ENCODE measurements at regions not wholly inside any gene's neighbourhood (a gene's known extent, or its start where the extent isn't known, plus 50 kb on each side); places are given as distances from the start of the nearest gene placed in this dataset.

DNA sequence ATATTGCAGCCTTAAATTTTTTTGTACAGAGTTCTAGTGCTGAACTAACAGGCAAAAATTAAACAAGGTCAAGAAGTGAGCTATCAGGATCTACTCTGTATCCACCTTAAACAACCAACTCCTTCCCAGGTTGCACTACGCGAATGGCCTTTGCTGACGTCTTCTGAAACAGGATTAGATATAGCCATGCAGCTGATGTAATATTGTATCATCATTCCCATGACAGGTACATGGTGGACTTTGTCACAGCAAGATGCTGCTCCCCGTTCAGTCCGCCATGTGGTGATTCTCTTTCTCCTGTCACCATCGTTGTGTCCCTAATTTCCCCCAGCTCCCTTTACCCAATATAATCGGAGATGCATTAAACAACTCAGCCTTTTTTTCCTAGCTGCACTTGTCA is 328.9 kb downstream of the DEPDC1B start:
- H3K27me3 ChIP-seq (ENCODE audit: control insufficient read depth in 2 of 2, insufficient read depth in 2 of 2, low read length in 2 of 2): no peaks in the 10 kb centered on the region
- H3K9me3 ChIP-seq (ENCODE audit: control insufficient read depth in 2 of 3, low read length in 3 of 3): no peaks in the 10 kb centered on the region
- DNase-seq: no peak
- Mint-ChIP-seq H3K27me3 (no peaks in the 10 kb centered on the region), H3K4me3 (no peak overlapping the region), H3K27ac (no peak overlapping the region), H3K9me3 (peaks cover 0 to 19% (median 0%) of the 10 kb centered on the region in 11 donors), H3K4me1 (no peaks in the 10 kb centered on the region), H3K36me3 (no peaks in the 10 kb centered on the region)
- ChIA-PET CTCF (no interaction called here), POLR2A (no interaction called here)
- ATAC-seq: no peak
- no peaks in the 10 kb centered on the region for H3K36me3 ChIP-seq (ENCODE audit: control insufficient read depth in 2 of 3, insufficient read depth in 3 of 3, low read length in 3 of 3)
- intact Hi-C loops (cut with micrococcal nuclease): no loop called here
- H3K4me1 ChIP-seq (ENCODE audit: control insufficient read depth in 2 of 2, insufficient read depth in 2 of 2, low read length in 2 of 2): no peaks in the 10 kb centered on the region
- no peak overlapping the region for H3K4me3 ChIP-seq (ENCODE audit: low read length)
- H3K27ac ChIP-seq (ENCODE audit: low read depth, low read length): no peak overlapping the region

DNA sequence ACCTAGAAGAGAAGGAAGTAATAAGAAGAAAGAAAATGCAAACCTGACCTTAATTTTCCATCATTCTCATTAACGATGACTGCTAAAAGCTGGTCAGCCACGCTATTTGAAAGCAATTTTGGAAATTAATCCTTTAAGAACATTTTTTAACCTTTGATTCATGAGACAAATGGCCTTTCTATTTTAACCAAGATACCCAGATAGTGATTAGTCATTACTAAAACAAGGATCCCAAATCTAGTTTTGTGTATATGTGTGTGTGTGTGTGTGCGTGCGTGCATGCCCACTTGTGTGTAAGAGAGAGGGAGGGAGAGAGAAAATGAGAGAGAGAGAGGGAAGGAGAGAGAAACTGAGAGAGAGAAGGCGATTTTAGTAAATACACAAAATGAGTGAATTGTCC is 329.5 kb downstream of the DEPDC1B start:
- ChIA-PET CTCF (no interaction called here), POLR2A (no interaction called here)
- H3K4me3 ChIP-seq (ENCODE audit: low read length): no peak overlapping the region
- Mint-ChIP-seq H3K9me3 (peaks cover 0 to 19% (median 0%) of the 10 kb centered on the region in 11 donors), H3K36me3 (no peaks in the 10 kb centered on the region), H3K27ac (no peak overlapping the region), H3K4me3 (no peak overlapping the region), H3K27me3 (no peaks in the 10 kb centered on the region), H3K4me1 (no peaks in the 10 kb centered on the region)
- H3K9me3 ChIP-seq (ENCODE audit: control insufficient read depth in 2 of 3, low read length in 3 of 3): no peaks in the 10 kb centered on the region
- ATAC-seq: no peak
- intact Hi-C loops (cut with micrococcal nuclease): no loop called here
- no peaks in the 10 kb centered on the region for H3K27me3 ChIP-seq (ENCODE audit: control insufficient read depth in 2 of 2, insufficient read depth in 2 of 2, low read length in 2 of 2)
- no peak for DNase-seq
- no peaks in the 10 kb centered on the region for H3K36me3 ChIP-seq (ENCODE audit: control insufficient read depth in 2 of 3, insufficient read depth in 3 of 3, low read length in 3 of 3)
- H3K4me1 ChIP-seq (ENCODE audit: control insufficient read depth in 2 of 2, insufficient read depth in 2 of 2, low read length in 2 of 2): no peaks in the 10 kb centered on the region
- H3K27ac ChIP-seq (ENCODE audit: low read depth, low read length): no peak overlapping the region

DNA sequence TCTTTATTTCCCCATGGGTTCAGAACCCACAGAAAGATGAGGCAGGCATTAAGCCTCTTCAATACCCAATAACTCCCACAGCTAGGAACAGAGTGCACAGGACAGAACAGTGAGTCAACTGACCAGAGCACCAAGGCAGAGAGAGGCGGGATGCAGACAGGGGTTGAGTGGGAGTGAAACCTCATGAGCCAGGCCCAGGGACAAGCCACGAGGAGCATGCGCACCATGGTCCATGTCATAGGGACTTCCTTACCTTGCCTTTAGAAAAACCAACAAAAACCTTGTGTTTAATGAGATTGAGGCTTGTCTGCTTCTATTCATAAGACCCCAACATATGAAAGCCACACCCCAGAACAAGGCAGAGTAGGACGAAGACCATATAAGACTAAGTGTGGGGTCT is 330.6 kb downstream of the DEPDC1B start:
- Histone ChIP-seq H3K27ac (ENCODE audit: low read depth, low read length) (no peak overlapping the region), H3K9me3 (ENCODE audit: control insufficient read depth in 2 of 3, low read length in 3 of 3) (no peaks in the 10 kb centered on the region), H3K4me1 (ENCODE audit: control insufficient read depth in 2 of 2, insufficient read depth in 2 of 2, low read length in 2 of 2) (no peaks in the 10 kb centered on the region), H3K27me3 (ENCODE audit: control insufficient read depth in 2 of 2, insufficient read depth in 2 of 2, low read length in 2 of 2) (no peaks in the 10 kb centered on the region), H3K36me3 (ENCODE audit: control insufficient read depth in 2 of 3, insufficient read depth in 3 of 3, low read length in 3 of 3) (no peaks in the 10 kb centered on the region), H3K4me3 (ENCODE audit: low read length) (no peak overlapping the region)
- H3K36me3 Mint-ChIP-seq: no peaks in the 10 kb centered on the region
- no peak overlapping the region for H3K27ac Mint-ChIP-seq
- no peak for ATAC-seq
- intact Hi-C loops (cut with micrococcal nuclease): no loop called here
- CTCF ChIA-PET: no interaction called here
- no peaks in the 10 kb centered on the region for H3K27me3 Mint-ChIP-seq
- DNase-seq: no peak
- POLR2A ChIA-PET: interaction anchor here (0.5 kb wide), 1 partner anchor 455 kb away, joined by 3 read pairs; no protein-coding TSS in a partner anchor
- H3K4me3 Mint-ChIP-seq: no peak overlapping the region
- peaks cover 0 to 19% (median 0%) of the 10 kb centered on the region in 11 donors for H3K9me3 Mint-ChIP-seq
- no peaks in the 10 kb centered on the region for H3K4me1 Mint-ChIP-seq

DNA sequence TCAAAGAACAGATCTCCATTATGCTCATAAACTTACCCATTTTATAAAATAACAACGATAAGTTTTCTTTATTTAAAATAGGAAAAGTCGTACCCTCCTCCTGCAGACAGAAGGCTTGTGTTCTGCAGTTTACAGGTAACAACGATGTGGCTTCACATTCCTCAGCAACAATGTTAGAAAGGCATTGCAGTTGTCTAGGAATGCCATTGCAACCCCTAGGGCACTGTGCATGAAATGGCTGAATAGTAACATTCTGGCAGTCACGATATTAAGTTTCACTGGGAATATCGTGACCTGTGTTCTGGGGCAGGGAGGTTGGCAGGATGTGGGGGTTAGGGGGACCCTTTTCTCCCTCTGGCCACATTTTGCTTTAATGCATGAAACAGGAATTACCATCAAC is 331.9 kb downstream of the DEPDC1B start:
- DNase-seq (no peak), ATAC-seq (no peak)
- no peak overlapping the region for H3K4me3 Mint-ChIP-seq
- Histone ChIP-seq H3K36me3 (ENCODE audit: control insufficient read depth in 2 of 3, insufficient read depth in 3 of 3, low read length in 3 of 3) (no peaks in the 10 kb centered on the region), H3K4me1 (ENCODE audit: control insufficient read depth in 2 of 2, insufficient read depth in 2 of 2, low read length in 2 of 2) (no peaks in the 10 kb centered on the region), H3K9me3 (ENCODE audit: control insufficient read depth in 2 of 3, low read length in 3 of 3) (no peaks in the 10 kb centered on the region), H3K27me3 (ENCODE audit: control insufficient read depth in 2 of 2, insufficient read depth in 2 of 2, low read length in 2 of 2) (no peaks in the 10 kb centered on the region), H3K4me3 (ENCODE audit: low read length) (no peak overlapping the region), H3K27ac (ENCODE audit: low read depth, low read length) (no peak overlapping the region)
- H3K27ac Mint-ChIP-seq: no peak overlapping the region
- peaks cover 0 to 15% (median 0%) of the 10 kb centered on the region in 11 donors for H3K9me3 Mint-ChIP-seq
- POLR2A ChIA-PET: no interaction called here
- H3K4me1 Mint-ChIP-seq: no peaks in the 10 kb centered on the region
- no peaks in the 10 kb centered on the region for H3K36me3 Mint-ChIP-seq
- CTCF ChIA-PET: no interaction called here
- intact Hi-C loops (cut with micrococcal nuclease): no loop called here
- no peaks in the 10 kb centered on the region for H3K27me3 Mint-ChIP-seq

DNA sequence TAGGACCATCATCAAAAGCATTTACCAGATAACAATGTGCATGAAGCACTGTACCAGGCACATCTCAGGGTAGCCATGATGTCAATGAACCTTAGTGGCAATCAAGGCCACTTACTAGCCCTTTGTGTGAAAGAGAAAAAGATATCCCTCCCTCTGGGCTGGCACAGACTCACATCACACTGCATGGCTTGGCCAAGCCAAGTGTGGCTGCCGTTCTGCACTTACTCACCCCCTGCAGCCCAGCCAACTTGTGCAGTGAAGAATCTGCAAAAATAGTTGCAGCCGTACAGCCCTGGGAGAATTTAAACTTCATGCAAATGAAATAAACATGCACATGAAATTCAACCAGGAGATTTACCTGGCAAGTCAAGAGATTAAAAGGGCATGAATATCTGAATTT is 333.5 kb downstream of the DEPDC1B start:
- H3K27me3 Mint-ChIP-seq: no peaks in the 10 kb centered on the region
- H3K4me1 Mint-ChIP-seq: no peaks in the 10 kb centered on the region
- ATAC-seq (no peak), DNase-seq (no peak)
- intact Hi-C loops (cut with micrococcal nuclease): no loop called here
- no peaks in the 10 kb centered on the region for H3K27me3 ChIP-seq (ENCODE audit: control insufficient read depth in 2 of 2, insufficient read depth in 2 of 2, low read length in 2 of 2)
- H3K4me3 ChIP-seq (ENCODE audit: low read length): no peak overlapping the region
- H3K4me1 ChIP-seq (ENCODE audit: control insufficient read depth in 2 of 2, insufficient read depth in 2 of 2, low read length in 2 of 2): no peaks in the 10 kb centered on the region
- no peak overlapping the region for H3K27ac Mint-ChIP-seq
- H3K9me3 Mint-ChIP-seq: peaks cover 0 to 9% (median 0%) of the 10 kb centered on the region in 11 donors
- ChIA-PET POLR2A (no interaction called here), CTCF (no interaction called here)
- H3K27ac ChIP-seq (ENCODE audit: low read depth, low read length): no peak overlapping the region
- H3K36me3 ChIP-seq (ENCODE audit: control insufficient read depth in 2 of 3, insufficient read depth in 3 of 3, low read length in 3 of 3): no peaks in the 10 kb centered on the region
- no peak overlapping the region for H3K4me3 Mint-ChIP-seq
- no peaks in the 10 kb centered on the region for H3K36me3 Mint-ChIP-seq
- H3K9me3 ChIP-seq (ENCODE audit: control insufficient read depth in 2 of 3, low read length in 3 of 3): no peaks in the 10 kb centered on the region

DNA sequence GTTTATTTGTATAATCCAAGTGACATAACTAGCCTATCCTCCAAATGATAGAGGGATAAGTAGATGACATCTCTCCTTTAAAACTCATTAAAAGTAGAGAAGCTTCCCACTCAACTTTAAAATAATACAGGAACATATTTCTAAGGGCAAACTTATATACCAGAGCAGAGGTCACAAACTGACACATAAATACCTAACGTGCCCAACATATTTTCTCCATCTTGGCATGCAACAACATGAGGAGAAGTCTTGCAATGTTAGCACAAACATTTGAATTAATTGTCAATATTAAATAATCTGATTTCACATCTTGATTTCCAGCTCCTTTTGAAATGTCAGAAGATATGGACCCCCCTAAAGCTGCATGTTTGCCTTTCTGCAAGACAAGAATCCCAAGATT is 335.0 kb downstream of the DEPDC1B start:
- Histone ChIP-seq H3K36me3 (ENCODE audit: control insufficient read depth in 2 of 3, insufficient read depth in 3 of 3, low read length in 3 of 3) (no peaks in the 10 kb centered on the region), H3K9me3 (ENCODE audit: control insufficient read depth in 2 of 3, low read length in 3 of 3) (no peaks in the 10 kb centered on the region), H3K27ac (ENCODE audit: low read depth, low read length) (no peak overlapping the region), H3K4me1 (ENCODE audit: control insufficient read depth in 2 of 2, insufficient read depth in 2 of 2, low read length in 2 of 2) (no peaks in the 10 kb centered on the region), H3K4me3 (ENCODE audit: low read length) (no peak overlapping the region), H3K27me3 (ENCODE audit: control insufficient read depth in 2 of 2, insufficient read depth in 2 of 2, low read length in 2 of 2) (no peaks in the 10 kb centered on the region)
- CTCF ChIA-PET: no interaction called here
- intact Hi-C loops (cut with micrococcal nuclease): no loop called here
- H3K9me3 Mint-ChIP-seq: peaks cover 0 to 9% (median 0%) of the 10 kb centered on the region in 11 donors
- no peaks in the 10 kb centered on the region for H3K36me3 Mint-ChIP-seq
- no peaks in the 10 kb centered on the region for H3K4me1 Mint-ChIP-seq
- no peak overlapping the region for H3K4me3 Mint-ChIP-seq
- DNase-seq (no peak), ATAC-seq (no peak)
- POLR2A ChIA-PET: no interaction called here
- H3K27me3 Mint-ChIP-seq: no peaks in the 10 kb centered on the region
- H3K27ac Mint-ChIP-seq: no peak overlapping the region

DNA sequence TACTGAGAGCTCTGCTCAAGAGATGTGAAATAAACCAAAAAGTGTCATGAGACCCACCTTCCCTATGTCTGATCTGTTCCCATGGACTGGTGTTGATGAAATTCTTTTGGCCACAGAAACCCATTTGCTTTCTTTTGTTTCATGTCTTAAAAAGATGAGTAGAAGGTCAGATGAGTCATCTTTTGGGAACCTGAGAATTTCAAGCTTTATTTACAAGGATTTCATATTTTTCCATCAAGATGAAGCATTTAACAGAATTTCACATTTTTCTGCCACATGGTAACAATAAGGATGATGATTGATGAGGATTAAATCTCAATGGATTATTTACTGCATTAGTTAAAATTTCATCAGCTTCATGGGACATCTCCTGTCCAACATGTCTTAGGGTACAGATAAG is 337.8 kb downstream of the DEPDC1B start:
- CTCF ChIA-PET: no interaction called here

More for the DNA sequence above, 337.8 kb downstream of the DEPDC1B start:
- Histone ChIP-seq H3K9me3 (ENCODE audit: control insufficient read depth in 2 of 3, low read length in 3 of 3) (no peaks in the 10 kb centered on the region), H3K4me1 (ENCODE audit: control insufficient read depth in 2 of 2, insufficient read depth in 2 of 2, low read length in 2 of 2) (no peaks in the 10 kb centered on the region), H3K36me3 (ENCODE audit: control insufficient read depth in 2 of 3, insufficient read depth in 3 of 3, low read length in 3 of 3) (no peaks in the 10 kb centered on the region), H3K4me3 (ENCODE audit: low read length) (no peak overlapping the region), H3K27me3 (ENCODE audit: control insufficient read depth in 2 of 2, insufficient read depth in 2 of 2, low read length in 2 of 2) (no peaks in the 10 kb centered on the region), H3K27ac (ENCODE audit: low read depth, low read length) (no peak overlapping the region)
- Mint-ChIP-seq H3K36me3 (no peaks in the 10 kb centered on the region), H3K9me3 (peaks cover 0 to 9% (median 0%) of the 10 kb centered on the region in 11 donors), H3K4me3 (no peak overlapping the region), H3K27me3 (no peaks in the 10 kb centered on the region), H3K27ac (no peak overlapping the region), H3K4me1 (no peaks in the 10 kb centered on the region)
- POLR2A ChIA-PET: no interaction called here
- intact Hi-C loops (cut with micrococcal nuclease): no loop called here
- ATAC-seq (no peak), DNase-seq (no peak)
